HEK293T (cell line): ENCODE measurements at regions not wholly inside any gene's neighbourhood (a gene's known extent, or its start where the extent isn't known, plus 50 kb on each side); places are given as distances from the start of the nearest gene placed in this dataset.
A peak's percentile ranks its signal among the peaks of the same experiment; 100 is the strongest.

Source experiments
- CTCF ChIA-PET: fragments of 350-600 bp; formaldehyde crosslinking; extraction: SDS; loops from one replicate; lab custom pipeline; 2021; ENCODE audit warnings: antibody characterized with exemption, inconsistent platforms; lab: Yijun Ruan, JAX
- POLR2A ChIA-PET: fragments of 350-600 bp; formaldehyde crosslinking; extraction: SDS; loops from one replicate; lab custom pipeline; 2020; ENCODE audit warnings: antibody characterized with exemption, inconsistent platforms; lab: Yijun Ruan, JAX
- DNase-seq: peaks from one replicate; pipeline ENCODE4 v3.0.0; 2012; ENCODE audit warnings: mixed read lengths; ENCODE audit errors: extremely low spot score
- ARNT ChIP-seq: fragments of 450-650 bp; IDR thresholded peaks from 2 replicates; pipeline ENCODE4 v1.6.1; 2017; ENCODE audit warnings: mild to moderate bottlenecking
- BHLHE40 ChIP-seq: fragments of 450-650 bp; IDR thresholded peaks from 2 replicates; pipeline ENCODE4 v1.6.1; 2016; ENCODE audit warnings: mild to moderate bottlenecking, moderate library complexity, borderline replicate concordance
- CTBP1 ChIP-seq: fragments of 450-650 bp; IDR thresholded peaks from 2 replicates; pipeline ENCODE4 v1.6.1; 2016; ENCODE audit warnings: borderline replicate concordance
- ELF4 ChIP-seq: fragments of 450-650 bp; IDR thresholded peaks from 2 replicates; pipeline ENCODE4 v1.6.1; 2017; ENCODE audit warnings: antibody characterized with exemption
- FOXA1 ChIP-seq: fragments of 450-650 bp; IDR thresholded peaks from 2 replicates; pipeline ENCODE4 v1.6.1; 2016; ENCODE audit warnings: mild to moderate bottlenecking
- FOXK2 ChIP-seq: fragments of 450-650 bp; IDR thresholded peaks from 2 replicates; pipeline ENCODE4 v1.6.1; 2016; ENCODE audit warnings: mild to moderate bottlenecking
- FOXM1 ChIP-seq: fragments of 450-650 bp; IDR thresholded peaks from 2 replicates; pipeline ENCODE4 v1.6.1; 2017; ENCODE audit warnings: mild to moderate bottlenecking, borderline replicate concordance
- HDGF ChIP-seq: fragments of 450-650 bp; IDR thresholded peaks from 2 replicates; pipeline ENCODE4 v1.6.1; 2017; ENCODE audit warnings: antibody characterized with exemption, borderline replicate concordance
- L3MBTL2 ChIP-seq: fragments of 450-650 bp; conservative IDR thresholded peaks from 2 replicates; pipeline ENCODE4 v1.6.1; 2016; ENCODE audit warnings: mild to moderate bottlenecking
- LEF1 ChIP-seq: fragments of 450-650 bp; IDR thresholded peaks from 2 replicates; pipeline ENCODE4 v1.6.1; 2017; ENCODE audit warnings: mild to moderate bottlenecking, borderline replicate concordance
- NFRKB ChIP-seq: fragments of 450-650 bp; IDR thresholded peaks from 2 replicates; pipeline ENCODE4 v1.6.1; 2016; ENCODE audit warnings: mild to moderate bottlenecking, moderate library complexity
- PKNOX1 ChIP-seq: fragments of 450-650 bp; IDR thresholded peaks from 2 replicates; pipeline ENCODE4 v1.6.1; 2016
- SP1 ChIP-seq: fragments of 450-650 bp; IDR thresholded peaks from 2 replicates; pipeline ENCODE4 v1.6.1; 2017
- SUZ12 ChIP-seq: fragments of 450-650 bp; IDR thresholded peaks from 2 replicates; pipeline ENCODE4 v1.6.1; 2016; ENCODE audit warnings: mild to moderate bottlenecking
- TARDBP ChIP-seq: fragments of 450-650 bp; IDR thresholded peaks from 2 replicates; pipeline ENCODE4 v1.6.1; 2016
- ZNF384 ChIP-seq: fragments of 450-650 bp; IDR thresholded peaks from 2 replicates; pipeline ENCODE4 v1.6.1; 2016

- no peak for DNase-seq
- ChIA-PET CTCF (no interaction called here), POLR2A (no interaction called here)
- TF ChIP-seq L3MBTL2, result no peak
- TF ChIP-seq SUZ12, result no peak
- no peak for TF ChIP-seq CTBP1
- TF ChIP-seq LEF1, result no peak
- no peak for TF ChIP-seq FOXA1
These were observed 107.7 kb upstream of the ADRA2C start for GRCh38 chr4:3658530-3658913.

- POLR2A ChIA-PET, result no interaction called here
- CTCF ChIA-PET, result no interaction called here
- no peak for DNase-seq
- TF ChIP-seq SUZ12, result no peak
These were observed 108.2 kb upstream of the ADRA2C start for GRCh38 chr4:3657902-3658529.

- TF ChIP-seq SP1 (no peak), FOXA1 (no peak), NFRKB (no peak), HDGF (no peak), BHLHE40 (no peak), SUZ12 (no peak), FOXK2 (no peak), PKNOX1 (no peak), FOXM1 (no peak), ZNF384 (no peak), CTBP1 (no peak), LEF1 (no peak), L3MBTL2 (no peak), TARDBP (no peak), ARNT (no peak), ELF4 (no peak)
- ChIA-PET POLR2A (no interaction called here), CTCF (no interaction called here)
- DNase-seq, result no peak
These were observed 109.5 kb upstream of the ADRA2C start for GRCh38 chr4:3656416-3657356.

- POLR2A ChIA-PET, result no interaction called here
- CTCF ChIA-PET, result interaction anchor here (0.6 kb wide), 1 partner anchor 596 kb away, joined by 3 read pairs; no protein-coding TSS in a partner anchor
- DNase-seq, result no peak
- TF ChIP-seq ZNF384 (no peak), PKNOX1 (peak; percentile 82)
These were observed 110.2 kb upstream of the ADRA2C start for GRCh38 chr4:3655963-3656362.

- ChIA-PET POLR2A (no interaction called here), CTCF (interaction anchor here (0.6 kb wide), 1 partner anchor 597 kb away, joined by 3 read pairs; no protein-coding TSS in a partner anchor)
- no peak for DNase-seq
- TF ChIP-seq BHLHE40 (no peak), CTBP1 (no peak), TARDBP (no peak)
These were observed 110.7 kb upstream of the ADRA2C start for GRCh38 chr4:3655485-3655884.

GRCh38 chr4:3654036-3654807 lies 112.0 kb upstream of the ADRA2C start:
- TF ChIP-seq FOXA1 (no peak), SP1 (no peak), CTBP1 (no peak), FOXM1 (no peak), HDGF (no peak), L3MBTL2 (no peak), PKNOX1 (no peak), SUZ12 (no peak), BHLHE40 (no peak), NFRKB (no peak), FOXK2 (no peak)
- ChIA-PET CTCF (no interaction called here), POLR2A (no interaction called here)
- DNase-seq, result no peak
